GM12875 (cell line): ENCODE measurements at regions not wholly inside any gene's neighbourhood (a gene's known extent, or its start where the extent isn't known, plus 50 kb on each side); places are given as distances from the start of the nearest gene placed in this dataset.

Experiments used
- H3K4me3 ChIP-seq: one replicate; pipeline ENCODE4 v1.5.1; 2011; ENCODE audit warnings: low read depth, low read length, control low read depth
- CTCF ChIP-seq: IDR thresholded peaks from 2 replicates; pipeline ENCODE4 v1.5.1; 2011; ENCODE audit warnings: low read depth, mild to moderate bottlenecking, control low read depth, inconsistent platforms, low read length, moderate library complexity, borderline replicate concordance; ENCODE audit not compliant: insufficient read depth

- no peak overlapping the region for H3K4me3 ChIP-seq
- no peak for TF ChIP-seq CTCF
Measured at GRCh38 chr22:27228771-27229170, 571.4 kb downstream of the MIAT start.

- no peak for TF ChIP-seq CTCF
Measured at GRCh38 chr22:27230189-27230588, 571.4 kb downstream of the MN1 start.

DNA sequence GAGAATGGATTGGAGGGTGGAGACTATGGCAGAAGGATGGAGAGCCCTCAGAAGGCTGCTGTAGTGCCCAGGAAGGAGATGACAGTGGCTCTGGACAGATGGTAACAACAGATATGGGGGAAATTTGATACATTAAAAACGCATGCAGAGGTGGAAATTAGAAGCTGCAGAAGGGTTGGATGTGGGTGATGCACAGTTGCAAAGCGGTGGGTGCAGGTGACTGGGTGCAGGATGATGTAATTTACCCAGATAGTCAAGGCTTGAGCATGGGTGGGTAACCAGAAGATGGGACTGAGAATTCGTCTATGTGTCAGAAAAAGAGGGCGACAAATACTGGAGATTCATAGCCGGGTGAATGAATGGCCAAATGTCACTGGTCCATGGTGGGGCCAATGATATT is 570.3 kb downstream of the MN1 start:
- no peak for TF ChIP-seq CTCF

More at GRCh38 chr22:27230189-27230588, 571.4 kb downstream of the MN1 start:
- no peak overlapping the region for H3K4me3 ChIP-seq

DNA sequence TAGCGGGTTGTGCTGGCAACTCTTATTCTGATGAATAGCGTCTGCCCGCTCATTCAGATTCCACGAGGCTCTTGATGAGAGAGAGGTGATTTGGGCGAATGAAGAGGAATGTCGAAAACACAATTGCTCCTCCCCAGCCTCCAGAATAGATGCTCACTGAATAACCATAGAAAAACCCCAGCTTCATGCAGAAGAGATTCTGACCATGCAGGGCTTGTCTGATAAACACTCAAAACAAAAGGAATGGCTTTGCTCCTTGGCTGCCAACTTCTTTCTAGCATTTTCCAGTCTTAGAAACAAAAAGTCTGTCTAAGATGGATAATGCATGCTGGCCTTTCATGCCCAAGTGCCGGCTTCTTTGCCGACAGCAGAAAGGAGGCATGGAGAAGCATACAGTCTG is 569.5 kb downstream of the MN1 start:
- no peak for TF ChIP-seq CTCF
- no peak overlapping the region for H3K4me3 ChIP-seq

More for the DNA sequence above, 570.3 kb downstream of the MN1 start:
- H3K4me3 ChIP-seq, result no peak overlapping the region

GRCh38 chr22:27237080-27237741 is 564.3 kb downstream of the MN1 start:
- H3K4me3 ChIP-seq, result no peak overlapping the region

GRCh38 chr22:27238935-27239510 is 562.5 kb downstream of the MN1 start:
- TF ChIP-seq CTCF, result no peak
- no peak overlapping the region for H3K4me3 ChIP-seq

More at GRCh38 chr22:27237080-27237741, 564.3 kb downstream of the MN1 start:
- TF ChIP-seq CTCF, result no peak

DNA sequence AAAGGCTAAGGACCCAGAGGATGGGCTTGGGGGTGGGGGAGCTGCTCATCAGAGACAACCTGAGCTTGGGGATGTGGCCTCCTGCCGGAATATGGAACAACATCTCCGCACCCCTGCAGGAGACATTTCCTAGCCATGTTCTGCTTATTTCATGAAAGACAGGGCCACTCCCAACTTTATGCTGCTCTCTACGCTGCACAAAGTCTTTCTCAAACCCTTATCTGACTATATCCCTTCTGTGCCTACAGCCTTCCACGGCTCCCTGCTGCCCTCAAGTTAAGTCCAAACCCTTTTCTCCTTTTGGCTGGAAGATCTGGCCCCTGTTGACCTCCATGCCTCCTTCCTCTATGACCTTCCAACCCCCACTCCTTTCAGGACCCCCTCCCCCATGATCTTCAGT is 562.0 kb downstream of the MN1 start:
- no peak for TF ChIP-seq CTCF
- H3K4me3 ChIP-seq, result no peak overlapping the region
